Osteoblast (primary cell): ENCODE measurements at regions not wholly inside any gene's neighbourhood (a gene's known extent, or its start where the extent isn't known, plus 50 kb on each side); places are given as distances from the start of the nearest gene placed in this dataset.

Source experiments
- DNase-seq: peaks from one replicate; pipeline ENCODE4 v3.0.0; 2011; ENCODE audit warnings: low spot score, mixed read lengths; ENCODE audit not compliant: insufficient read length; ENCODE audit errors: missing footprints
- H2AFZ ChIP-seq: 2 replicates; pipeline ENCODE4 v1.6.0; 2011; ENCODE audit warnings: mild to moderate bottlenecking, low read length
- H3K27ac ChIP-seq: 2 replicates; pipeline ENCODE4 v1.5.1; 2011; ENCODE audit warnings: mild to moderate bottlenecking, low read depth, low read length, moderate library complexity
- H3K27me3 ChIP-seq: 2 replicates; pipeline ENCODE4 v1.6.0; 2012; ENCODE audit warnings: mild to moderate bottlenecking, control low read depth, inconsistent platforms, low read length, moderate library complexity; ENCODE audit not compliant: insufficient read depth
- H3K36me3 ChIP-seq: 2 replicates; pipeline ENCODE4 v1.5.1; 2011; ENCODE audit warnings: mild to moderate bottlenecking, low read length, control low read depth, moderate library complexity; ENCODE audit not compliant: insufficient read depth
- H3K4me1 ChIP-seq: 2 replicates; pipeline ENCODE4 v1.5.1; 2011; ENCODE audit warnings: mild to moderate bottlenecking, low read length, control low read depth, moderate library complexity; ENCODE audit not compliant: insufficient read depth
- H3K4me2 ChIP-seq: 2 replicates; pipeline ENCODE4 v1.6.0; 2011; ENCODE audit warnings: mild to moderate bottlenecking, low read length; ENCODE audit not compliant: insufficient read depth
- H3K4me3 ChIP-seq: fragments of 200-600 bp; sonication (generic); 3 replicates; pipeline ENCODE4 v1.5.1; 2012; ENCODE audit warnings: mild to moderate bottlenecking, low read length, inconsistent platforms; ENCODE audit not compliant: insufficient read depth
- H3K79me2 ChIP-seq: 2 replicates; pipeline ENCODE4 v1.6.0; 2012; ENCODE audit warnings: mild to moderate bottlenecking, low read length, control low read depth, inconsistent platforms; ENCODE audit not compliant: insufficient read depth
- H3K9me3 ChIP-seq: 2 replicates; pipeline ENCODE4 v1.5.1; 2011; ENCODE audit warnings: low read depth, low read length, control low read depth
- H4K20me1 ChIP-seq: 2 replicates; pipeline ENCODE4 v1.6.0; 2012; ENCODE audit warnings: mild to moderate bottlenecking, low read length, control low read depth; ENCODE audit not compliant: insufficient read depth
- CTCF ChIP-seq: IDR thresholded peaks from 2 replicates; pipeline ENCODE4 v1.5.1; 2011; ENCODE audit warnings: mild to moderate bottlenecking, low read depth, low read length, moderate library complexity; ENCODE audit errors: extremely low read depth

GRCh38 chr2:84276590-84277255, 182.4 kb downstream of the SUCLG1 start:
- H3K36me3 ChIP-seq: no peaks in the 10 kb centered on the region
- no peaks in the 10 kb centered on the region for H3K27me3 ChIP-seq
- H3K4me2 ChIP-seq: no peak overlapping the region
- no peaks in the 10 kb centered on the region for H3K4me1 ChIP-seq
- no peak overlapping the region for H2AFZ ChIP-seq
- no peak overlapping the region for H3K27ac ChIP-seq
- TF ChIP-seq CTCF: no peak
- no peak overlapping the region for H3K4me3 ChIP-seq
- no peaks in the 10 kb centered on the region for H3K9me3 ChIP-seq
- no peaks in the 10 kb centered on the region for H3K79me2 ChIP-seq
- DNase-seq: no peak
- no peaks in the 10 kb centered on the region for H4K20me1 ChIP-seq

- H2AFZ ChIP-seq: no peak overlapping the region
- no peaks in the 10 kb centered on the region for H3K4me1 ChIP-seq
- no peak overlapping the region for H3K4me2 ChIP-seq
- no peaks in the 10 kb centered on the region for H3K36me3 ChIP-seq
- no peaks in the 10 kb centered on the region for H3K9me3 ChIP-seq
- DNase-seq: no peak
- H3K79me2 ChIP-seq: no peaks in the 10 kb centered on the region
- H4K20me1 ChIP-seq: no peaks in the 10 kb centered on the region
- H3K27ac ChIP-seq: no peak overlapping the region
- H3K27me3 ChIP-seq: no peaks in the 10 kb centered on the region
- no peak for TF ChIP-seq CTCF
- H3K4me3 ChIP-seq: no peak overlapping the region
These were observed 185.7 kb downstream of the SUCLG1 start for GRCh38 chr2:84273406-84273805.

GRCh38 chr2:84271977-84272376, 187.1 kb downstream of the SUCLG1 start:
- Histone ChIP-seq H4K20me1 (no peaks in the 10 kb centered on the region), H3K4me3 (no peak overlapping the region), H3K9me3 (no peaks in the 10 kb centered on the region), H3K4me1 (no peaks in the 10 kb centered on the region), H3K4me2 (no peak overlapping the region), H3K36me3 (no peaks in the 10 kb centered on the region), H3K27ac (no peak overlapping the region), H2AFZ (no peak overlapping the region), H3K27me3 (no peaks in the 10 kb centered on the region), H3K79me2 (no peaks in the 10 kb centered on the region)
- no peak for DNase-seq
- TF ChIP-seq CTCF: no peak

GRCh38 chr2:84257831-84258230, 201.2 kb downstream of the SUCLG1 start:
- no peaks in the 10 kb centered on the region for H3K27me3 ChIP-seq
- H3K27ac ChIP-seq: no peak overlapping the region
- no peaks in the 10 kb centered on the region for H3K79me2 ChIP-seq
- H3K36me3 ChIP-seq: no peaks in the 10 kb centered on the region
- no peak overlapping the region for H3K4me3 ChIP-seq
- no peaks in the 10 kb centered on the region for H3K9me3 ChIP-seq
- DNase-seq: no peak
- TF ChIP-seq CTCF: no peak
- no peaks in the 10 kb centered on the region for H4K20me1 ChIP-seq
- no peaks in the 10 kb centered on the region for H3K4me1 ChIP-seq
- H3K4me2 ChIP-seq: no peak overlapping the region
- H2AFZ ChIP-seq: no peak overlapping the region
